Fibroblast of skin of back (primary cell): ENCODE measurements at regions not wholly inside any gene's neighbourhood (a gene's known extent, or its start where the extent isn't known, plus 50 kb on each side); places are given as distances from the start of the nearest gene placed in this dataset.
A peak's percentile ranks its signal among the peaks of the same experiment; 100 is the strongest.

Source experiments
- DNase-seq: peaks from one replicate; pipeline ENCODE4 v3.0.0-alpha.2; 2013

GRCh38 chr1:164180824-164181223 is 378.2 kb upstream of the PBX1 start:
- no peak for DNase-seq

GRCh38 chr1:164183854-164184635 is 374.9 kb upstream of the PBX1 start:
- DNase-seq, result no peak

GRCh38 chr1:164186881-164187280 is 372.1 kb upstream of the PBX1 start:
- no peak for DNase-seq

GRCh38 chr1:164188497-164188896 is 370.5 kb upstream of the PBX1 start:
- DNase-seq, result no peak

GRCh38 chr1:164191191-164191590 is 367.8 kb upstream of the PBX1 start:
- DNase-seq, result no peak

- DNase-seq, result no peak
Observed at GRCh38 chr1:164210211-164210739, 348.7 kb upstream of the PBX1 start.

GRCh38 chr1:164223378-164223777 is 335.6 kb upstream of the PBX1 start:
- no peak for DNase-seq

- no peak for DNase-seq
Observed at GRCh38 chr1:164225011-164225410, 334.0 kb upstream of the PBX1 start.

- no peak for DNase-seq
Observed at GRCh38 chr1:164226977-164227376, 332.0 kb upstream of the PBX1 start.

- DNase-seq, result no peak
Observed at GRCh38 chr1:164228928-164229327, 330.1 kb upstream of the PBX1 start.

- DNase-seq, result no peak
Observed at GRCh38 chr1:164233149-164233548, 325.8 kb upstream of the PBX1 start.

- DNase-seq, result no peak
Observed at GRCh38 chr1:164240081-164240480, 318.9 kb upstream of the PBX1 start.

- DNase-seq, result no peak
Observed at GRCh38 chr1:164250365-164250764, 308.6 kb upstream of the PBX1 start.

- no peak for DNase-seq
Observed at GRCh38 chr1:164256456-164256855, 302.5 kb upstream of the PBX1 start.

GRCh38 chr1:164261691-164262240 is 297.2 kb upstream of the PBX1 start:
- DNase-seq, result no peak

- DNase-seq, result no peak
Observed at GRCh38 chr1:164263540-164263939, 295.4 kb upstream of the PBX1 start.

- no peak for DNase-seq
Observed at GRCh38 chr1:164265232-164265631, 293.8 kb upstream of the PBX1 start.

- no peak for DNase-seq
Observed at GRCh38 chr1:164272156-164272555, 286.8 kb upstream of the PBX1 start.

- DNase-seq, result no peak
Observed at GRCh38 chr1:164296172-164296571, 262.8 kb upstream of the PBX1 start.

- DNase-seq, result no peak
Observed at GRCh38 chr1:164308101-164308500, 250.9 kb upstream of the PBX1 start.

GRCh38 chr1:164310166-164310565 is 248.8 kb upstream of the PBX1 start:
- DNase-seq, result peak; percentile 59

GRCh38 chr1:164311377-164311776 is 247.6 kb upstream of the PBX1 start:
- DNase-seq, result no peak

- peak; percentile 16 for DNase-seq
Observed at GRCh38 chr1:164320790-164321731, 237.9 kb upstream of the PBX1 start.
